CD4-positive, CD25-positive, alpha-beta regulatory T cell (primary cell): ENCODE measurements at regions not wholly inside any gene's neighbourhood (a gene's known extent, or its start where the extent isn't known, plus 50 kb on each side); places are given as distances from the start of the nearest gene placed in this dataset.

Source experiments
- ATAC-seq, 2 donors: fragments of 150-1000 bp; cut with Tn5 transposase; one replicate each; pipeline ENCODE4 v1.10.0; 2021; ENCODE audit warnings: low read depth in 2 of 2, moderate number of reproducible peaks in 2 of 2, moderate library complexity in 1 of 2
- DNase-seq, 3 donors: peaks; one replicate each; pipeline versions ENCODE4 v3.0.0 to v3.0.0-alpha.2; 2012 to 2022; ENCODE audit warnings: mixed read lengths in 1 of 3
- H3K27ac ChIP-seq: one replicate; pipeline ENCODE4 v1.7.0; 2013; ENCODE audit warnings: mild to moderate bottlenecking, low read length; ENCODE audit not compliant: insufficient read depth, poor library complexity, severe bottlenecking
- H3K27me3 ChIP-seq: one replicate; pipeline ENCODE4 v1.7.0; 2013; ENCODE audit warnings: low read length; ENCODE audit not compliant: control insufficient read depth, insufficient read depth
- H3K36me3 ChIP-seq: one replicate; pipeline ENCODE4 v1.7.0; 2013; ENCODE audit warnings: mild to moderate bottlenecking, low read length, moderate library complexity; ENCODE audit not compliant: control insufficient read depth, insufficient read depth
- H3K4me1 ChIP-seq: 2 replicates; pipeline ENCODE4 v1.7.0; 2013; ENCODE audit warnings: mild to moderate bottlenecking, low read length; ENCODE audit not compliant: insufficient read depth, control insufficient read depth, poor library complexity, severe bottlenecking
- H3K4me3 ChIP-seq: one replicate; pipeline ENCODE4 v1.7.0; 2013; ENCODE audit warnings: low read depth, mild to moderate bottlenecking, low read length, moderate library complexity
- H3K9me3 ChIP-seq, 2 experiments: 1 replicate in 1 of 2; 2 replicates in 1 of 2; pipeline ENCODE4 v1.7.0; 2013; ENCODE audit warnings: low read length in 2 of 2, mild to moderate bottlenecking in 1 of 2, moderate library complexity in 1 of 2; ENCODE audit not compliant: control insufficient read depth in 2 of 2
- H3K27ac Mint-ChIP-seq, 3 donors: one replicate each; pipeline ENCODE4 v1.8.0; 2020 to 2022; ENCODE audit warnings: mild to moderate bottlenecking in 3 of 3, mixed read lengths in 3 of 3, moderate library complexity in 2 of 3
- H3K27me3 Mint-ChIP-seq: one replicate; pipeline ENCODE4 v1.8.0; 2022; ENCODE audit warnings: mild to moderate bottlenecking, mixed read lengths
- H3K36me3 Mint-ChIP-seq: one replicate; pipeline ENCODE4 v1.8.0; 2020; ENCODE audit warnings: mixed read lengths
- H3K4me1 Mint-ChIP-seq, 4 donors: one replicate each; pipeline ENCODE4 v1.8.0; 2020 to 2022; ENCODE audit warnings: mixed read lengths in 4 of 4, mild to moderate bottlenecking in 1 of 4
- H3K4me3 Mint-ChIP-seq, 4 donors: one replicate each; pipeline ENCODE4 v1.8.0; 2020 to 2022; ENCODE audit warnings: mild to moderate bottlenecking in 4 of 4, mixed read lengths in 4 of 4, moderate library complexity in 3 of 4
- H3K9me3 Mint-ChIP-seq, 7 donors: one replicate each; pipeline ENCODE4 v1.8.0; 2020 to 2022; ENCODE audit warnings: mixed read lengths in 7 of 7, mild to moderate bottlenecking in 3 of 7, moderate library complexity in 2 of 7

GRCh38 chr6:5906842-5907241, 99.9 kb downstream of the NRN1 start:
- Histone ChIP-seq H3K9me3 (no peaks in the 10 kb centered on the region), H3K27ac (no peak overlapping the region), H3K4me3 (no peak overlapping the region), H3K36me3 (no peaks in the 10 kb centered on the region), H3K4me1 (no peaks in the 10 kb centered on the region), H3K27me3 (no peaks in the 10 kb centered on the region)
- ATAC-seq = no peak
- Mint-ChIP-seq H3K36me3 (no peaks in the 10 kb centered on the region), H3K4me3 (no peak overlapping the region), H3K9me3 (peaks cover 0 to 2% (median 0%) of the 10 kb centered on the region in 7 donors), H3K27ac (no peak overlapping the region), H3K27me3 (peaks cover 9% of the 10 kb centered on the region), H3K4me1 (peaks cover 0 to 5% (median 1%) of the 10 kb centered on the region in 4 donors)
- DNase-seq = no peak

GRCh38 chr6:5906340-5906670, 100.4 kb downstream of the NRN1 start:
- H3K4me1 Mint-ChIP-seq = peaks cover 0 to 5% (median 1%) of the 10 kb centered on the region in 4 donors
- H3K27me3 ChIP-seq = no peaks in the 10 kb centered on the region
- H3K27ac ChIP-seq = no peak overlapping the region
- H3K27ac Mint-ChIP-seq = no peak overlapping the region
- H3K4me3 Mint-ChIP-seq = no peak overlapping the region
- H3K9me3 ChIP-seq = no peaks in the 10 kb centered on the region
- no peaks in the 10 kb centered on the region for H3K36me3 ChIP-seq
- DNase-seq (no peak), ATAC-seq (no peak)
- no peaks in the 10 kb centered on the region for H3K4me1 ChIP-seq
- no peak overlapping the region for H3K4me3 ChIP-seq
- no peaks in the 10 kb centered on the region for H3K36me3 Mint-ChIP-seq
- H3K27me3 Mint-ChIP-seq = peaks cover 7% of the 10 kb centered on the region
- H3K9me3 Mint-ChIP-seq = peaks cover 0 to 2% (median 0%) of the 10 kb centered on the region in 7 donors

- ATAC-seq = no peak
- peaks cover 4% of the 10 kb centered on the region for H3K27me3 Mint-ChIP-seq
- no peaks in the 10 kb centered on the region for H3K27me3 ChIP-seq
- no peaks in the 10 kb centered on the region for H3K4me1 ChIP-seq
- H3K4me1 Mint-ChIP-seq = peaks cover 0 to 5% (median 1%) of the 10 kb centered on the region in 4 donors
- no peak for DNase-seq
- peaks cover 0 to 2% (median 0%) of the 10 kb centered on the region in 7 donors for H3K9me3 Mint-ChIP-seq
- H3K9me3 ChIP-seq = no peaks in the 10 kb centered on the region
- H3K36me3 ChIP-seq = no peaks in the 10 kb centered on the region
- H3K4me3 ChIP-seq = no peak overlapping the region
- H3K36me3 Mint-ChIP-seq = no peaks in the 10 kb centered on the region
- no peak overlapping the region for H3K27ac ChIP-seq
- no peak overlapping the region for H3K27ac Mint-ChIP-seq
- no peak overlapping the region for H3K4me3 Mint-ChIP-seq
Observed at GRCh38 chr6:5905431-5906339, 101.0 kb downstream of the NRN1 start.

- peaks cover 0 to 2% (median 0%) of the 10 kb centered on the region in 7 donors for H3K9me3 Mint-ChIP-seq
- H3K36me3 ChIP-seq = no peaks in the 10 kb centered on the region
- H3K4me1 Mint-ChIP-seq = peaks cover 0 to 3% (median 1%) of the 10 kb centered on the region in 4 donors
- no peak for ATAC-seq
- H3K4me3 ChIP-seq = no peak overlapping the region
- DNase-seq = no peak
- H3K27me3 Mint-ChIP-seq = peaks cover 4% of the 10 kb centered on the region
- H3K4me3 Mint-ChIP-seq = no peak overlapping the region
- H3K4me1 ChIP-seq = no peaks in the 10 kb centered on the region
- H3K36me3 Mint-ChIP-seq = peaks cover 5% of the 10 kb centered on the region
- H3K27me3 ChIP-seq = no peaks in the 10 kb centered on the region
- no peak overlapping the region for H3K27ac ChIP-seq
- H3K9me3 ChIP-seq = no peaks in the 10 kb centered on the region
- H3K27ac Mint-ChIP-seq = no peak overlapping the region
Observed at GRCh38 chr6:5904532-5904931, 102.2 kb downstream of the NRN1 start.

GRCh38 chr6:5899216-5900045, 107.3 kb downstream of the NRN1 start:
- Histone ChIP-seq H3K4me3 (no peak overlapping the region), H3K27ac (no peak overlapping the region), H3K9me3 (no peaks in the 10 kb centered on the region), H3K4me1 (no peaks in the 10 kb centered on the region), H3K36me3 (no peaks in the 10 kb centered on the region), H3K27me3 (no peaks in the 10 kb centered on the region)
- Mint-ChIP-seq H3K4me3 (no peak overlapping the region), H3K4me1 (no peaks in the 10 kb centered on the region), H3K9me3 (peaks cover 0 to 2% (median 0%) of the 10 kb centered on the region in 7 donors), H3K27me3 (peaks cover 4% of the 10 kb centered on the region), H3K36me3 (peaks cover 6% of the 10 kb centered on the region), H3K27ac (peak overlapping the region in 2 of 3 donors; percentile 18 to 33)
- DNase-seq (no peak), ATAC-seq (no peak)

GRCh38 chr6:5898563-5898962, 108.2 kb downstream of the NRN1 start:
- Histone ChIP-seq H3K4me3 (no peak overlapping the region), H3K36me3 (no peaks in the 10 kb centered on the region), H3K4me1 (no peaks in the 10 kb centered on the region), H3K27ac (no peak overlapping the region), H3K9me3 (no peaks in the 10 kb centered on the region), H3K27me3 (no peaks in the 10 kb centered on the region)
- Mint-ChIP-seq H3K4me3 (no peak overlapping the region), H3K9me3 (peaks cover 0 to 2% (median 0%) of the 10 kb centered on the region in 7 donors), H3K27ac (no peak overlapping the region), H3K36me3 (peaks cover 6% of the 10 kb centered on the region), H3K27me3 (peaks cover 4% of the 10 kb centered on the region), H3K4me1 (no peaks in the 10 kb centered on the region)
- peak in 1 of 3 donors; percentile 7 for DNase-seq
- no peak for ATAC-seq

- no peak for DNase-seq
- Mint-ChIP-seq H3K27ac (no peak overlapping the region), H3K9me3 (peaks cover 0 to 2% (median 0%) of the 10 kb centered on the region in 7 donors), H3K4me1 (no peaks in the 10 kb centered on the region), H3K4me3 (no peak overlapping the region), H3K27me3 (peaks cover 4% of the 10 kb centered on the region), H3K36me3 (peaks cover 6% of the 10 kb centered on the region)
- H3K9me3 ChIP-seq = no peaks in the 10 kb centered on the region
- no peaks in the 10 kb centered on the region for H3K36me3 ChIP-seq
- H3K27me3 ChIP-seq = no peaks in the 10 kb centered on the region
- ATAC-seq = no peak
- H3K4me1 ChIP-seq = no peaks in the 10 kb centered on the region
- H3K27ac ChIP-seq = no peak overlapping the region
- no peak overlapping the region for H3K4me3 ChIP-seq
Observed at GRCh38 chr6:5898102-5898501, 108.6 kb downstream of the NRN1 start.
